ENCODE measurements at regions not wholly inside any gene's neighbourhood (a gene's known extent, or its start where the extent isn't known, plus 50 kb on each side); places are given as distances from the start of the nearest gene placed in this dataset.
A peak's percentile ranks its signal among the peaks of the same experiment; 100 is the strongest.

DNA sequence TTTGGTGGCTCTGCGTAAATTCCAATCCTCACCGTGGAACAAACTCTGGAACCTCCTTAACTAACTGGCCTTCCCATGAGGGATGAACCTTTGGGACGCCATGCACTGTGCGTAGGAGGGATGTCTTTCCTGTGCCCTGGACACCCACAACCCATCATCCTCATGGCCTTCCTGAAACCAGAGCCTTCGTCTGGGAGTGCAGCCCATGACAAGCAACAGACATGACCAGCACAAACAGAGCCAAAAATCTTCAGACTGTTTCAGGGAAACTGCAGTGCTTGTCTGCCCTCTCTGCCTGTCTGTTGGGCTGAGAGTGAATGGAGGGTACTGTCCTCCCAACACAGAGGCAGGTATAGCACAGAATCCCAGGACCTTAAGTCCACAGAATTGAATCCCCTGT lies 61.1 kb upstream of the BOC start:
- Histone ChIP-seq H3K4me3 (no peak overlapping the region), H3K4me1 (no peaks in the 10 kb centered on the region), H3K27me3 (no peaks in the 10 kb centered on the region), H3K36me3 (no peaks in the 10 kb centered on the region), H3K9me3 (no peaks in the 10 kb centered on the region), H3K27ac (no peak overlapping the region)
- intact Hi-C loops (cut with DNase I) = no loop called here
- 65% methylated on average over 4 of the region's 5 CpGs for WGBS (ENCODE audit: insufficient coverage, low coverage, low lambda C conversion rate, missing lambda C conversion rate)
- ATAC-seq (no peak), DNase-seq (no peak)
- no peak for TF ChIP-seq POLR2A (IDR thresholded peaks at IDR 0.05)
- TF ChIP-seq, protein P1, sequence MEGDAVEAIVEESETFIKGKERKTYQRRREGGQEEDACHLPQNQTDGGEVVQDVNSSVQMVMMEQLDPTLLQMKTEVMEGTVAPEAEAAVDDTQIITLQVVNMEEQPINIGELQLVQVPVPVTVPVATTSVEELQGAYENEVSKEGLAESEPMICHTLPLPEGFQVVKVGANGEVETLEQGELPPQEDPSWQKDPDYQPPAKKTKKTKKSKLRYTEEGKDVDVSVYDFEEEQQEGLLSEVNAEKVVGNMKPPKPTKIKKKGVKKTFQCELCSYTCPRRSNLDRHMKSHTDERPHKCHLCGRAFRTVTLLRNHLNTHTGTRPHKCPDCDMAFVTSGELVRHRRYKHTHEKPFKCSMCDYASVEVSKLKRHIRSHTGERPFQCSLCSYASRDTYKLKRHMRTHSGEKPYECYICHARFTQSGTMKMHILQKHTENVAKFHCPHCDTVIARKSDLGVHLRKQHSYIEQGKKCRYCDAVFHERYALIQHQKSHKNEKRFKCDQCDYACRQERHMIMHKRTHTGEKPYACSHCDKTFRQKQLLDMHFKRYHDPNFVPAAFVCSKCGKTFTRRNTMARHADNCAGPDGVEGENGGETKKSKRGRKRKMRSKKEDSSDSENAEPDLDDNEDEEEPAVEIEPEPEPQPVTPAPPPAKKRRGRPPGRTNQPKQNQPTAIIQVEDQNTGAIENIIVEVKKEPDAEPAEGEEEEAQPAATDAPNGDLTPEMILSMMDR (IDR thresholded peaks at IDR 0.05) = no peak

DNA sequence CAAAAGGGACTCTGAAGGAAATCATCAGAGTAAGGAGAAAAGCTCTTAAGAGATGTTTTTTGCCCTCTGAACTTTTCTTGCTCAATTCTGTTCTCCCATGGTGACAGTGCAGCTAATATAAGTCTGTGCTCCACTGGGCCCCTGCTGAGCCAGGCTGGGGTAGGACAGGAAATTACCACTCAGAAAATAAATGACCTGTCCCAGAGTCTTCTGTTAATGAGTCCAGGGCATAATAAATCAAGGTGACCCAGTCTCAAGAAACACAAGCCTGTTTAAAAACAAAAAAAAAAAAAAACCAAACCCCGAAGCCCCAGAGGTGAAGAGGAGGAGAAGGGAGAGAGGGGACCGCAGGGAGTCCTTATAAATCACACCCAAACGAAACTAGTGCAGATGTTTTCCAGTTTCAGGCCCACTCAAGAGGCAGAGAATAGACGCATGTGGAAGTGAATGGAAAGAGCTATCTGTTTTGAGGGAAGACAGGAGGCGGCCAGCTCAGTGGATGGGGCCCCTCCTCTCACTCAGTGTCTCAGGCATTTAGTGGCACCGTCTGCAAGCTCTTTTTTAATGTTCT lies 59.8 kb upstream of the BOC start:
- ATAC-seq (peak in 2 of 4 donors; percentile 33 to 57), DNase-seq (no peak)
- Histone ChIP-seq H3K36me3 (no peaks in the 10 kb centered on the region), H3K27ac (no peak overlapping the region), H3K4me3 (no peak overlapping the region), H3K9me3 (no peaks in the 10 kb centered on the region), H3K4me1 (no peaks in the 10 kb centered on the region), H3K27me3 (no peaks in the 10 kb centered on the region)
- 38% methylated on average over 5 of the region's 6 CpGs for WGBS (ENCODE audit: insufficient coverage, low coverage, low lambda C conversion rate, missing lambda C conversion rate)
- intact Hi-C loops (cut with DNase I) = no loop called here
- TF ChIP-seq POLR2A (IDR thresholded peaks at IDR 0.05) = no peak
- TF ChIP-seq, protein P1 (IDR thresholded peaks at IDR 0.05) = no peak

DNA sequence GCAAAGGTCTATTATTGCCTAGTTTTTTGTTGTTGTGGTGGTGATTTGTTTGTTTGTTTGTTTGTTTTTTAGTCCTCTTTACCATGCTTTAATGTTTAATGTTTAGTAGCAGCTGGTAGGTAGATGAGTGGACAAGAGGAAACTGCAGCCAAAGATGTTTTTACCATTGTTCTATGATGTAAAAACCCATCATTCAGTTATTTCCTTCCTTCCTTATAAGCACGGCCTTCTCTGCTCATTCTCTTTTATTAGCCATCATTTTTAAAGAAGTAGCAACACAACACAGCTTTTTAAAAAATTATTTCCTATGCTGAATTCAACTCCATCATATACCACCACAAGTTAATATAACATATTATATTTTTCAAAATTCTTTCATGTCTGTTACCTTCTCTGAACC lies 58.5 kb upstream of the BOC start:
- TF ChIP-seq, protein P1 (IDR thresholded peaks at IDR 0.05) = no peak
- no peak for TF ChIP-seq POLR2A (IDR thresholded peaks at IDR 0.05)
- WGBS (ENCODE audit: insufficient coverage, low coverage, low lambda C conversion rate, missing lambda C conversion rate) = 21% methylated on average over 1 of the region's 1 CpG
- Histone ChIP-seq H3K9me3 (no peaks in the 10 kb centered on the region), H3K4me1 (no peaks in the 10 kb centered on the region), H3K27me3 (no peaks in the 10 kb centered on the region), H3K27ac (no peak overlapping the region), H3K36me3 (no peaks in the 10 kb centered on the region), H3K4me3 (no peak overlapping the region)
- DNase-seq (no peak), ATAC-seq (no peak)
- intact Hi-C loops (cut with DNase I) = no loop called here

DNA sequence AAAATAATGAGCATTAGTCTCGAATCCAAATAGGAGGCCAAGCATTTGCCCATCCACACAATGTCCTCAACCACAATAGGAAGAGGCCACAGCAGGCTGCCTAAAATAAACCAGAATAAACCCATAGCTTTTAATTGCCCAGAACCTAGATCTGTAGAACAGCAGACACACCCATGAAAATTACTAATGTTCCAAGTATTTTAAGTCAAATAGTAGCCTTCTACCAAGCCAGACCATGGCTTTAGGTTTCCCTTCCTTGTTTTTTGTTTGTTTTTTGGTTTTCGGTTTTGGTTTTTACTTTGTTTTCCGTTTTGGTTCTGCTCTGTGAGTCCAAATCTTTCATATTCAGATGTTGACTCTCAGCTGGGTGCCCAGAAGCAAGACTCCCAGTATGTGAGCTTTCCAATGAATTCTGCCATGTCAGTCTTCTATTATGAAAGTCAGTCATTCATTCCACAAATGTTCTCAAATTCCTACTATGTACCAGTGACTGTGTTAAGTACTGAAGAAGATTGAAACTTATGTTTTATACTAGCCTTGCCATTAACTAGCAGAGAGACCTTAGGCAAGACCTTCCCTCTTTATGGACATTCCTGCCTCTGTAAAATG lies 57.8 kb upstream of the BOC start:
- intact Hi-C loops (cut with DNase I) = no loop called here
- ATAC-seq = no peak

More for the DNA sequence above, 57.8 kb upstream of the BOC start:
- Histone ChIP-seq H3K36me3 (no peaks in the 10 kb centered on the region), H3K4me1 (no peaks in the 10 kb centered on the region), H3K9me3 (no peaks in the 10 kb centered on the region), H3K27me3 (no peaks in the 10 kb centered on the region), H3K27ac (no peak overlapping the region), H3K4me3 (no peak overlapping the region)
- TF ChIP-seq, protein P1 (IDR thresholded peaks at IDR 0.05) = no peak
- TF ChIP-seq POLR2A (IDR thresholded peaks at IDR 0.05) = no peak
- 69% methylated on average over 3 of the region's 3 CpGs for WGBS (ENCODE audit: insufficient coverage, low coverage, low lambda C conversion rate, missing lambda C conversion rate)
- DNase-seq = no peak

Measured in right lobe of liver (tissue), 6 donors.